ENCODE measurements at regions not wholly inside any gene's neighbourhood (a gene's known extent, or its start where the extent isn't known, plus 50 kb on each side); places are given as distances from the start of the nearest gene placed in this dataset.

DNA sequence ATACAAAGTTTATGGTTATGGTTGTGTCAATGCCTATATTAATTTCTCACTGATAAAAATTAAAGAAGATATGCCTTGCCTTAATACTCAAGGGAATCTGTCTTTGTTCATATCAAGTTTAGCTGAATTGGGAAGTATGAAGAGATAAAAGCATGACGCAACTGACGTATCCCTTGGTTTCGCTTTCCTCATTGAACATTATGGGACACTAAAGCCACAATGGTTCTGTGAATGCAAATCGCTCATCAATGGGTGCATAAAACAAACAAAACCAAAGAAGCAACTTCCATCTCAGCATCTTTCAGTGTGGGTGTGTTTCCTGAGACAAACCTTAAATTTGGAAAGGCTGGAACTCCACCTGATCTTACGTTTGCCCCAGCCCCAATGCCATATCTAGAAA, 108.2 kb downstream of the NPIPB5 start (continued):
- no peak for TF ChIP-seq ZNF146 (CRISPR knock-in tag; IDR thresholded peaks at IDR 0.05; ENCODE audit: unreplicated experiment)
- TF ChIP-seq SMARCE1 (IDR thresholded peaks at IDR 0.05): no peak
- TF ChIP-seq, protein P1, sequence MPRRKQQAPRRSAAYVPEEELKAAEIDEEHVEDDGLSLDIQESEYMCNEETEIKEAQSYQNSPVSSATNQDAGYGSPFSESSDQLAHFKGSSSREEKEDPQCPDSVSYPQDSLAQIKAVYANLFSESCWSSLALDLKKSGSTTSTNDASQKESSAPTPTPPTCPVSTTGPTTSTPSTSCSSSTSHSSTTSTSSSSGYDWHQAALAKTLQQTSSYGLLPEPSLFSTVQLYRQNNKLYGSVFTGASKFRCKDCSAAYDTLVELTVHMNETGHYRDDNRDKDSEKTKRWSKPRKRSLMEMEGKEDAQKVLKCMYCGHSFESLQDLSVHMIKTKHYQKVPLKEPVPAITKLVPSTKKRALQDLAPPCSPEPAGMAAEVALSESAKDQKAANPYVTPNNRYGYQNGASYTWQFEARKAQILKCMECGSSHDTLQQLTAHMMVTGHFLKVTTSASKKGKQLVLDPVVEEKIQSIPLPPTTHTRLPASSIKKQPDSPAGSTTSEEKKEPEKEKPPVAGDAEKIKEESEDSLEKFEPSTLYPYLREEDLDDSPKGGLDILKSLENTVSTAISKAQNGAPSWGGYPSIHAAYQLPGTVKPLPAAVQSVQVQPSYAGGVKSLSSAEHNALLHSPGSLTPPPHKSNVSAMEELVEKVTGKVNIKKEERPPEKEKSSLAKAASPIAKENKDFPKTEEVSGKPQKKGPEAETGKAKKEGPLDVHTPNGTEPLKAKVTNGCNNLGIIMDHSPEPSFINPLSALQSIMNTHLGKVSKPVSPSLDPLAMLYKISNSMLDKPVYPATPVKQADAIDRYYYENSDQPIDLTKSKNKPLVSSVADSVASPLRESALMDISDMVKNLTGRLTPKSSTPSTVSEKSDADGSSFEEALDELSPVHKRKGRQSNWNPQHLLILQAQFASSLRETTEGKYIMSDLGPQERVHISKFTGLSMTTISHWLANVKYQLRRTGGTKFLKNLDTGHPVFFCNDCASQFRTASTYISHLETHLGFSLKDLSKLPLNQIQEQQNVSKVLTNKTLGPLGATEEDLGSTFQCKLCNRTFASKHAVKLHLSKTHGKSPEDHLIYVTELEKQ (CRISPR knock-in tag; IDR thresholded peaks at IDR 0.05): no peak
- no peak for TF ChIP-seq RUNX1 (IDR thresholded peaks at IDR 0.05; ENCODE audit: low read depth)
- no peak for TF ChIP-seq SMAD4 (CRISPR knock-in tag; conservative IDR thresholded peaks at IDR 0.05)
- no peak for TF ChIP-seq NR4A1 (CRISPR knock-in tag; IDR thresholded peaks at IDR 0.05)
- TF ChIP-seq NR4A1 (tag; IDR thresholded peaks at IDR 0.05): peak; percentile 44; the same call in 1 of the 2 replicates
- no peak for TF ChIP-seq ZNF197 (CRISPR knock-in tag; IDR thresholded peaks at IDR 0.05; ENCODE audit: low read depth)
- no peak for TF ChIP-seq ZNF644 (tag; IDR thresholded peaks at IDR 0.05; ENCODE audit: low read depth)
- TF ChIP-seq HNRNPL (IDR thresholded peaks at IDR 0.05; ENCODE audit: low read depth, low read length): no peak
- no peak for TF ChIP-seq ZNF583 (CRISPR knock-in tag; IDR thresholded peaks at IDR 0.05)
- TF ChIP-seq POLR2H (tag; IDR thresholded peaks at IDR 0.05; ENCODE audit: low read depth): no peak
- no peak for TF ChIP-seq CBFA2T3 (IDR thresholded peaks at IDR 0.05)
- no peak for TF ChIP-seq PCBP2 (IDR thresholded peaks at IDR 0.05; ENCODE audit: low read depth, low read length, poor library complexity, severe bottlenecking)
- TF ChIP-seq ZBTB1 (CRISPR knock-in tag; IDR thresholded peaks at IDR 0.05; ENCODE audit: borderline replicate concordance, low read depth): no peak
- TF ChIP-seq ZSCAN32 (CRISPR knock-in tag; IDR thresholded peaks at IDR 0.05): peak; percentile 61; the same call in 1 of the 2 replicates
- TF ChIP-seq MAFK (IDR thresholded peaks at IDR 0.05; ENCODE audit: low read length): no peak
- TF ChIP-seq, protein P2, sequence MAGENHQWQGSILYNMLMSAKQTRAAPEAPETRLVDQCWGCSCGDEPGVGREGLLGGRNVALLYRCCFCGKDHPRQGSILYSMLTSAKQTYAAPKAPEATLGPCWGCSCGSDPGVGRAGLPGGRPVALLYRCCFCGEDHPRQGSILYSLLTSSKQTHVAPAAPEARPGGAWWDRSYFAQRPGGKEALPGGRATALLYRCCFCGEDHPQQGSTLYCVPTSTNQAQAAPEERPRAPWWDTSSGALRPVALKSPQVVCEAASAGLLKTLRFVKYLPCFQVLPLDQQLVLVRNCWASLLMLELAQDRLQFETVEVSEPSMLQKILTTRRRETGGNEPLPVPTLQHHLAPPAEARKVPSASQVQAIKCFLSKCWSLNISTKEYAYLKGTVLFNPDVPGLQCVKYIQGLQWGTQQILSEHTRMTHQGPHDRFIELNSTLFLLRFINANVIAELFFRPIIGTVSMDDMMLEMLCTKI (IDR thresholded peaks at IDR 0.05; ENCODE audit: partially characterized antibody): no peak
- TF ChIP-seq SLC30A9 (CRISPR knock-in tag; IDR thresholded peaks at IDR 0.05): no peak
- no peak for TF ChIP-seq SOX6 (IDR thresholded peaks at IDR 0.05)
- peak; percentile 56; the same call in 1 of the 2 replicates for TF ChIP-seq ATF7 (IDR thresholded peaks at IDR 0.05)
- TF ChIP-seq ZNF445 (CRISPR knock-in tag; IDR thresholded peaks at IDR 0.05; ENCODE audit: low read depth): no peak
- peak; percentile 31; the same call in 1 of the 2 replicates for TF ChIP-seq JUND (IDR thresholded peaks at IDR 0.05; ENCODE audit: borderline replicate concordance, low read depth, low read length)
- TF ChIP-seq JUND (tag; IDR thresholded peaks at IDR 0.05; ENCODE audit: borderline replicate concordance, low read depth, low read length): no peak; the same call in 2 of the 3 replicates

All from K562 (cell line).